Heart right ventricle (tissue), 16 donors: ENCODE measurements at regions not wholly inside any gene's neighbourhood (a gene's known extent, or its start where the extent isn't known, plus 50 kb on each side); places are given as distances from the start of the nearest gene placed in this dataset.

ENCODE experiments used
- ATAC-seq, 8 donors: fragments of 200-7000 bp; cut with Tn5 transposase; one replicate each; pipeline ENCODE4 v1.9.1; 2020; ENCODE audit warnings: mild to moderate bottlenecking in 8 of 8, moderate library complexity in 8 of 8, moderate number of reproducible peaks in 1 of 8
- DNase-seq, 2 donors: peaks; one replicate each; pipeline ENCODE4 v3.0.0-alpha.2; 2020
- H3K27ac ChIP-seq, 10 donors: fragments of 200-600 bp; sonication (generic) in 2 of 10; one replicate each; pipeline versions ENCODE4 v1.5.0 to v1.8.0; 2020 to 2022; ENCODE audit warnings: mild to moderate bottlenecking in 3 of 10
- H3K27me3 ChIP-seq, 7 donors: fragments of 200-600 bp; one replicate each; pipeline ENCODE4 v1.8.0; 2021 to 2022; ENCODE audit warnings: mild to moderate bottlenecking in 2 of 7
- H3K36me3 ChIP-seq, 9 donors: fragments of 200-600 bp; sonication (generic) in 1 of 9; one replicate each; pipeline versions ENCODE4 v1.5.0 to v1.8.0; 2020 to 2022; ENCODE audit warnings: mild to moderate bottlenecking in 2 of 9
- H3K4me1 ChIP-seq, 9 donors: fragments of 200-600 bp; sonication (generic) in 1 of 9; one replicate each; pipeline versions ENCODE4 v1.5.0 to v1.8.0; 2020 to 2022; ENCODE audit warnings: mild to moderate bottlenecking in 4 of 9
- H3K4me3 ChIP-seq, 10 donors: fragments of 200-600 bp; sonication (generic) in 2 of 10; one replicate each; pipeline versions ENCODE4 v1.5.0 to v1.8.0; 2020 to 2022; ENCODE audit warnings: mild to moderate bottlenecking in 7 of 10, moderate library complexity in 2 of 10
- H3K9me3 ChIP-seq, 11 donors: fragments of 200-600 bp in 10 of 11; sonication (generic) in 2 of 11; one replicate each; pipeline versions ENCODE4 v1.5.0 to v1.8.0; 2013 to 2022; ENCODE audit warnings: mild to moderate bottlenecking in 2 of 11, control low read depth in 1 of 11, moderate library complexity in 1 of 11
- WGBS, 2 donors: extraction: QIAGEN DNeasy Blood & Tissue Kit; methylation state at CpG; one replicate each; pipeline ENCODE4 v1.1.7; 2013; ENCODE audit warnings: inconsistent platforms in 1 of 2; 5-methylcytosine and 5-hydroxymethylcytosine counted together
- intact Hi-C, 10 donors: fragments of 100-400 bp; cut with DNase I; formaldehyde crosslinking; loops; one replicate each; pipeline versions ENCODE4 v1.11.1 to v1.14.2; 2022
- TF ChIP-seq, protein P1 (sequence below), 9 donors: fragments of 200-600 bp; sonication (generic) in 2 of 9; IDR thresholded peaks; one replicate each; pipeline versions ENCODE4 v1.5.0 to v1.8.0; 2021 to 2022; ENCODE audit warnings: antibody characterized with exemption in 9 of 9, mild to moderate bottlenecking in 5 of 9, moderate library complexity in 1 of 9
- donor health status: Arrhythmogenic right ventricular cardiomyopathy.
- donor health status: ischemic (EF 13 %, LVEDD 7.1; RV severe dilation, severe dysfunction).
- donor health status: healthy with polysubstance abuse.
- donor health status: DM: no; HTN: yes; CAD: no.
- donor health status: DM: no; HTN: no; CAD: no.
- donor health status: ischemic (EF 25% LVEDD 6.9; RV normal size, moderate dysfunction).
- donor health status: ischemic (EF 25% LVEDD 5.7; RV mildly dilated, moderate dysfunction).
- donor health status: healthy.
- donor health status: DM: yes; HTN: yes; CAD: no.
- donor health status: Ischemic cardiomyopathy.
- donor health status: ischemic (EF 35%, LVEDD 5.7; RV mildly dilated, moderate dysfunction).
- donor health status: nonischemic (EF 11% LVEDD 7.7; RV severe dilation, severe dysfunction).
- donor health status: DM: yes; HTN: yes; CAD: no.
- donor health status: PGD.
- donor health status: ischemic (EF 29% LVEDD 5.4; RV normal size, mild dysfunction).
- donor health status: nonischemic (EF 23%, LVEDD 6.1; RV moderate dilation, normal function).

DNA sequence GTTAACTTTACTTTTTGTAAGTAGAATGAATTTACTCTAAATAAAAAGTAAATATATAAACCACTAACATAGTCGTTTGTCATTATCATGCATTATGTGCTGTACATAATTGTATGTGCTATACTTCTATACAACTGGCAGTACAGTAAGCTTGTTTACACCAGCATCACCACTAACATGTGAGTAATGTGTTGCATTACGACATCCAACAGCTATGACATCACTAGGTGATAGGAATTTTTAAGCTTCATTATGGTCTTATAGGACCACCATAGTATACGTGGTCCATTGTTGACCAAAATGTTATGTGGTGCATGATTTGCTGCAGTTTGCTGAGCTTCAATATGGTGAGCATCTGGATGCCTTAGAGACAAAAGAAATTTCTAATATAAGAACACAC, 819.1 kb upstream of the GRAMD2B start:
- Histone ChIP-seq H3K4me1 (no peaks in the 10 kb centered on the region), H3K9me3 (no peaks in the 10 kb centered on the region), H3K27ac (no peak overlapping the region), H3K36me3 (no peaks in the 10 kb centered on the region), H3K27me3 (no peaks in the 10 kb centered on the region), H3K4me3 (no peak overlapping the region)
- TF ChIP-seq, protein P1, sequence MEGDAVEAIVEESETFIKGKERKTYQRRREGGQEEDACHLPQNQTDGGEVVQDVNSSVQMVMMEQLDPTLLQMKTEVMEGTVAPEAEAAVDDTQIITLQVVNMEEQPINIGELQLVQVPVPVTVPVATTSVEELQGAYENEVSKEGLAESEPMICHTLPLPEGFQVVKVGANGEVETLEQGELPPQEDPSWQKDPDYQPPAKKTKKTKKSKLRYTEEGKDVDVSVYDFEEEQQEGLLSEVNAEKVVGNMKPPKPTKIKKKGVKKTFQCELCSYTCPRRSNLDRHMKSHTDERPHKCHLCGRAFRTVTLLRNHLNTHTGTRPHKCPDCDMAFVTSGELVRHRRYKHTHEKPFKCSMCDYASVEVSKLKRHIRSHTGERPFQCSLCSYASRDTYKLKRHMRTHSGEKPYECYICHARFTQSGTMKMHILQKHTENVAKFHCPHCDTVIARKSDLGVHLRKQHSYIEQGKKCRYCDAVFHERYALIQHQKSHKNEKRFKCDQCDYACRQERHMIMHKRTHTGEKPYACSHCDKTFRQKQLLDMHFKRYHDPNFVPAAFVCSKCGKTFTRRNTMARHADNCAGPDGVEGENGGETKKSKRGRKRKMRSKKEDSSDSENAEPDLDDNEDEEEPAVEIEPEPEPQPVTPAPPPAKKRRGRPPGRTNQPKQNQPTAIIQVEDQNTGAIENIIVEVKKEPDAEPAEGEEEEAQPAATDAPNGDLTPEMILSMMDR (IDR thresholded peaks at IDR 0.05): no peak
- intact Hi-C loops: no loop called here
- ATAC-seq: no peak
- WGBS, 2 donors: 90 to 96% methylated on average over 3 of the region's 3 CpGs
- DNase-seq: no peak

DNA sequence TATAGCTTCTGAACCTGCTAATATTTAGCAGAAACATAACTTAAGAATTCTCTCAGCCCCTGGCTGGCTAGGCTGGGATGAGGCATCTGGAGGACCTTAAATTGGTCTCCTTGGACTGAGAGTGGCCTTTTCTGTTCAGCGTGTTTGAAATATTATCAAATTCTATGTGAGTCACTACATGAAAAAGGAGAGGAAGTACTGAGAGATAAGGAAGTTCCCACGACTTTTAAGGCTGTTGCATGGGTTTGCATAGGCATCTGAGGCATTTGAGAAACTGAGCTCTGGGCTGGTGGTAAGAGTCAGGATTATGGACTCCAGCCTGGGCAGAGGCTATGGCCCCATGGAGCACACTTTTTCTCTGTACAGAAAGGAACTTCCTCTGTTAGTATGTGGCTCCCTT, 816.2 kb upstream of the GRAMD2B start:
- no peaks in the 10 kb centered on the region for H3K9me3 ChIP-seq
- H3K36me3 ChIP-seq: no peaks in the 10 kb centered on the region
- H3K27ac ChIP-seq: no peak overlapping the region
- WGBS, 2 donors: 38 to 58% methylated on average over 2 of the region's 2 CpGs
- H3K27me3 ChIP-seq: no peaks in the 10 kb centered on the region
- peak in 2 of 8 donors; percentile 11 to 20 for ATAC-seq
- no peaks in the 10 kb centered on the region for H3K4me1 ChIP-seq
- H3K4me3 ChIP-seq: no peak overlapping the region
- TF ChIP-seq, protein P1 (IDR thresholded peaks at IDR 0.05): no peak
- no peak for DNase-seq
- intact Hi-C loops: no loop called here

DNA sequence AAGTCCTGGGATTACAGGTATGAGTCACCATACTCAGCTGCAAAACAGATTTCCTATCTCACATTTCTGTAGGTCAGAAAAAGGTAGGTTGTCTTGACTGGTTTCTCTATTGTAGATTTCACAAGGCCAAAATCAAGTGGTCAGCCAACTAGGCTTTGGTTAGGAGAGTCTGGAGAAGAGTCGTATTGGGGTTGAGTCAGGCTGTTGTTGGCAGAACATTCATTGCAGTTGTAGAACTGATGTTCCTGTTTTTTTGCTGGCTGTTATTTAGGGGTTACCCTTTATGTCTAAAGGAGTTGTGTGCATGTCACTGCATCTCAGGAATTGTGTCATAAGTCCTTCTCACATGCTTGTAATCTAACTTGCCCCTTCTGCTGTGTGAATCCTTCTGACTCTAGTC, 814.2 kb upstream of the GRAMD2B start:
- DNase-seq (no peak), ATAC-seq (no peak)
- no peaks in the 10 kb centered on the region for H3K27me3 ChIP-seq
- intact Hi-C loops: no loop called here
- 87 to 96% methylated on average over 1 of the region's 1 CpG for WGBS, 2 donors
- TF ChIP-seq, protein P1 (IDR thresholded peaks at IDR 0.05): no peak
- H3K9me3 ChIP-seq: no peaks in the 10 kb centered on the region
- no peak overlapping the region for H3K27ac ChIP-seq
- H3K4me3 ChIP-seq: no peak overlapping the region
- no peaks in the 10 kb centered on the region for H3K36me3 ChIP-seq
- no peaks in the 10 kb centered on the region for H3K4me1 ChIP-seq

DNA sequence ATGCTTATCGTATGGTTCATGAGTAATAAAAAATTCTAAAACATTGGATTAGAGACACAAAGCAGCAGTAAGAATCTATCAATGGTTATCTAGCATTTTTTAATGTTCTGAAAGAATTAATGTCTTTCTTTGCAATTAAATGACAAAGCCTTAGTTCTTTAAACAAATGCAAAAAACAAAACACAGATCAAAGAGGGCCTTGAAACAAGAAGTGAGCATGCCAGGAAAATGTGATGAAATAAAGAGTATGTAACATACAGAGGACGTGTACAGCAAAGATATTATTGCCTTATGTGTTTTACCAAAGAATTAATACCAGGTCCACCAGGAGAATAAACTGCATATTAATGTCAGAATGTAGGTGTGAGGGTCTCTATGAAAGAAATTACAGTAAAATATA, 812.3 kb upstream of the GRAMD2B start:
- Histone ChIP-seq H3K4me3 (no peak overlapping the region), H3K9me3 (no peaks in the 10 kb centered on the region), H3K27ac (no peak overlapping the region), H3K36me3 (no peaks in the 10 kb centered on the region), H3K4me1 (no peaks in the 10 kb centered on the region), H3K27me3 (no peaks in the 10 kb centered on the region)
- TF ChIP-seq, protein P1 (IDR thresholded peaks at IDR 0.05): no peak
- ATAC-seq (no peak), DNase-seq (no peak)
- intact Hi-C loops: no loop called here
- WGBS, 2 donors: 83 to 85% methylated on average over 2 of the region's 2 CpGs

DNA sequence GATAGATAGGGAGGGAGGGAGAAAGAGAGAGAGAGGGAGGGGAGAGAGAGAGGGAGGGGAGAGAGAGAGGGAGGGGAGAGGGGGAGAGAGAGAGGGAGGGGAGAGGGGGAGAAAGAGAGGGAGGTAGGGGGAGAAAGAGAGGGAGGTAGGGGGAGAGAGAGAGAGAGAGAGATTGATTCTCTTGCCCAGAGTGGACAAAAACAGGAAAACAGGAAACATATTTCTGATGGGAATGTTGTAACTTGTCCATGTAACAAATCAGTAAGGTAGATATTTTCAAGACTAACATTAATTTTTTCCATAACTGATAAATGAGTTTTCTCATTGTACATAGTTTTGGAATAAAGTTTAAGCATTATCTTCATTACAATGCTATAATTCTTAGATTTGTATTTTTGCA, 811.7 kb upstream of the GRAMD2B start:
- intact Hi-C loops: no loop called here
- Histone ChIP-seq H3K9me3 (no peaks in the 10 kb centered on the region), H3K27ac (no peak overlapping the region), H3K4me1 (no peaks in the 10 kb centered on the region), H3K36me3 (no peaks in the 10 kb centered on the region), H3K4me3 (no peak overlapping the region), H3K27me3 (no peaks in the 10 kb centered on the region)
- DNase-seq (no peak), ATAC-seq (no peak)
- TF ChIP-seq, protein P1 (IDR thresholded peaks at IDR 0.05): no peak
